Transverse colon (tissue), 4 donors: ENCODE measurements at regions not wholly inside any gene's neighbourhood (a gene's known extent, or its start where the extent isn't known, plus 50 kb on each side); places are given as distances from the start of the nearest gene placed in this dataset.

Experiments used
- DNase-seq: peaks from one replicate; pipeline ENCODE4 v3.0.0-alpha.2; 2019
- H3K27ac ChIP-seq, 4 donors: fragments of 200-600 bp; sonication (generic); 2 replicates each; pipeline ENCODE4 v1.5.1; 2016 to 2018; ENCODE audit warnings: inconsistent platforms in 4 of 4
- H3K27me3 ChIP-seq: fragments of 200-600 bp; sonication (generic); 2 replicates; pipeline ENCODE4 v1.5.1; 2017; ENCODE audit warnings: inconsistent platforms
- H3K36me3 ChIP-seq, 4 donors: fragments of 200-600 bp; sonication (generic); 2 replicates each; pipeline ENCODE4 v1.5.1; 2017 to 2019; ENCODE audit warnings: inconsistent platforms in 4 of 4
- H3K4me1 ChIP-seq, 4 donors: fragments of 200-600 bp; sonication (generic); 2 replicates each; pipeline ENCODE4 v1.5.1; 2017 to 2020; ENCODE audit warnings: inconsistent platforms in 4 of 4
- H3K4me3 ChIP-seq, 4 donors: fragments of 200-600 bp; sonication (generic); 1 replicate in 1 of 4; 2 replicates in 3 of 4; pipeline versions ENCODE4 v1.5.1 to v1.6.1; 2017 to 2019; ENCODE audit warnings: inconsistent platforms in 4 of 4
- H3K9me3 ChIP-seq, 2 donors: fragments of 200-600 bp; sonication (generic); 2 replicates each; pipeline ENCODE4 v1.5.1; 2017 to 2019; ENCODE audit warnings: inconsistent platforms in 2 of 2
- EP300 ChIP-seq: sonication (generic); formaldehyde crosslinking; IDR thresholded peaks from one replicate; pipeline ENCODE4 v1.6.1; 2017; ENCODE audit warnings: antibody characterized with exemption, low read depth
- POLR2A ChIP-seq: fragments of 450-650 bp; IDR thresholded peaks from one replicate; pipeline ENCODE4 v1.6.1; 2016; ENCODE audit warnings: antibody characterized with exemption, mild to moderate bottlenecking, moderate library complexity
- POLR2AphosphoS5 ChIP-seq, 3 donors: sonication (generic); formaldehyde crosslinking; IDR thresholded peaks; one replicate each; pipeline ENCODE4 v1.6.1; 2016; ENCODE audit warnings: antibody characterized with exemption in 3 of 3
- WGBS, 2 donors: methylation state at CpG; one replicate each; pipeline ENCODE4 v1.1.5; 2018; ENCODE audit warnings: low coverage in 1 of 2; 5-methylcytosine and 5-hydroxymethylcytosine counted together
- in situ Hi-C, 4 donors: fragments of 200-750 bp; cut with MboI; loops; one replicate each; pipeline versions ENCODE4 v1.15.0 to v1.15.1; 2017; ENCODE audit warnings: low sequenced_read_pairs in 3 of 4, low pct_ligation_motif_present in 1 of 4, low pct_unique_long_range_greater_than_20kb in 1 of 4
- intact Hi-C: fragments of 100-400 bp; cut with DNase I; formaldehyde crosslinking; loops from one replicate; pipeline ENCODE4 v1.15.1; 2023; ENCODE audit warnings: low total_unique reads
- TF ChIP-seq, protein P1 (sequence below), 5 experiments: fragments of 200-600 bp in 3 of 5; fragments of 450-650 bp in 2 of 5; sonication (generic) in 3 of 5; IDR thresholded peaks; 1 replicate in 2 of 5; 2 replicates in 3 of 5; pipeline ENCODE4 v1.5.1; 2016 to 2017; ENCODE audit warnings: antibody characterized with exemption in 5 of 5, inconsistent platforms in 3 of 5, mild to moderate bottlenecking in 2 of 5, moderate library complexity in 1 of 5

DNA sequence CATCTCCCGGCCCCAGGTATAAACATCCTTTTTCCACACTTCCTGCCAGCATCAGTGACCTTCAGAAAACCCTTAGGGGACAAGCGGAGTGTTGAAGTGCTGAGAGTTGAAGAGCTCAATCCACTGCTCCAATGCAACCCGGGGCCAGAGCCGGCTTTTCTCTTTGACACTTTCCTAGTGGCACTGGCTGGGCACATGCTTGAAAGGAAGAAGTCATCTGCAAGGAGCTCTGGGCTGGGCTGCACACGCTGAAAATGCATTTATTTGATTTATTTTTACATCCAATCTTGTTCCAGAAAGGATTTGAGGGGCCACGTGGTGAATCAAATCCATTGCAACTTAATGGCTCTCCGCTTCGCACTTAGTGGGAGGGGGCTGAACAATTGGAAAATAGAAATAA, 229.0 kb upstream of the DIO3 start:
- no peaks in the 10 kb centered on the region for H3K27me3 ChIP-seq
- in situ Hi-C loops: no loop called here
- DNase-seq: no peak
- no peak overlapping the region for H3K4me3 ChIP-seq
- TF ChIP-seq, protein P1, sequence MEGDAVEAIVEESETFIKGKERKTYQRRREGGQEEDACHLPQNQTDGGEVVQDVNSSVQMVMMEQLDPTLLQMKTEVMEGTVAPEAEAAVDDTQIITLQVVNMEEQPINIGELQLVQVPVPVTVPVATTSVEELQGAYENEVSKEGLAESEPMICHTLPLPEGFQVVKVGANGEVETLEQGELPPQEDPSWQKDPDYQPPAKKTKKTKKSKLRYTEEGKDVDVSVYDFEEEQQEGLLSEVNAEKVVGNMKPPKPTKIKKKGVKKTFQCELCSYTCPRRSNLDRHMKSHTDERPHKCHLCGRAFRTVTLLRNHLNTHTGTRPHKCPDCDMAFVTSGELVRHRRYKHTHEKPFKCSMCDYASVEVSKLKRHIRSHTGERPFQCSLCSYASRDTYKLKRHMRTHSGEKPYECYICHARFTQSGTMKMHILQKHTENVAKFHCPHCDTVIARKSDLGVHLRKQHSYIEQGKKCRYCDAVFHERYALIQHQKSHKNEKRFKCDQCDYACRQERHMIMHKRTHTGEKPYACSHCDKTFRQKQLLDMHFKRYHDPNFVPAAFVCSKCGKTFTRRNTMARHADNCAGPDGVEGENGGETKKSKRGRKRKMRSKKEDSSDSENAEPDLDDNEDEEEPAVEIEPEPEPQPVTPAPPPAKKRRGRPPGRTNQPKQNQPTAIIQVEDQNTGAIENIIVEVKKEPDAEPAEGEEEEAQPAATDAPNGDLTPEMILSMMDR (IDR thresholded peaks at IDR 0.05): no peak
- no peak for TF ChIP-seq EP300
- no peak for TF ChIP-seq POLR2AphosphoS5 (IDR thresholded peaks at IDR 0.05)
- TF ChIP-seq POLR2A: no peak
- H3K36me3 ChIP-seq: no peaks in the 10 kb centered on the region
- 83 to 88% methylated on average over 3 to 8 of the region's 8 CpGs for WGBS, 2 donors
- no peaks in the 10 kb centered on the region for H3K9me3 ChIP-seq
- intact Hi-C loops: no loop called here
- peaks cover 0 to 26% (median 7%) of the 10 kb centered on the region in 4 donors for H3K4me1 ChIP-seq
- H3K27ac ChIP-seq: no peak overlapping the region

DNA sequence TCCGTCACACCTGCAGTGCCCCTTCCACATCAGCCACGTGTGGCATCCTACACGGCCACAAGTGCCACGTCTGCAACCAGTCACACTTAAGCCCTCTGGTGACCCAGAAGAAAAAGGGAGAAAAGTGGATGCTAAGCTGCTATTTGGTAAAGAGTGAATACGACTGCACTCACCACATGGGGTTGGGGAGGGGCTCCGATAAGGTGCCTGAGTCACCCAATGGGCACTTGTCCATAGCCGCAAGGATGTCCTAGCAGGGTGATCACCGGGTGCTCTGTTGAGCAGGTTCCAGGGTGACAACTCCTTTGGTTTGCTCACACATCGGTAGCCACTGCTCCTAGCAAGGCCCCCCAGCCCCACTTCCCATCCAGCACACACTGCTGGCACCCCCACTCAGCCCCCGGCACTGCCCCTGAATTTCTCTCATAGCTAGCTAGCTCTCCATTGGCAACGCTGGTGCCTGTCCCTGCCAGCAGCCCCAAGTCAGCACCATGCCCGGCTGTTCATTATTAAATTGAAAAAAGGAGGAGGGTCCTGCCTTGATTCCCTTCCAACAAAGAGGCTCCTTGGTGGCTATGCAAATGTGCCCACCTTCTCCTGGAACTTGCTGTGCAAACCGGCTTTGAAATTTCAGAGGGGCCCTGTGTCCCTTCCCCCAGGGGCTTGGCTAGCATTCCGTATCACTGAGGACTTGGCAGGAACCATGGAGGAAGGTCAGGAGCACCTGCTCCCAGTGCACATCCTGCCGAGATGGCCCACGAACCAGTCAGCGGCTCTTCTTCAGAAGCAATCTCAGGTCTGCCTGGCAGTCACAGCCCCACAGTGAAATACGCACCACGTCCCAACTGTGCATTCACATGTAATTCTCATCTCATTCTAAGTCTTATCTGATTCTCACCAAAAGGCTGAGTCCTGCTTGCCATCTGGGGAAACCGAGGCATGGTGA, 227.7 kb upstream of the DIO3 start:
- no peaks in the 10 kb centered on the region for H3K27me3 ChIP-seq
- in situ Hi-C loops: no loop called here
- peaks cover 0 to 26% (median 7%) of the 10 kb centered on the region in 4 donors for H3K4me1 ChIP-seq
- H3K27ac ChIP-seq: no peak overlapping the region
- TF ChIP-seq EP300 (no peak), POLR2A (no peak), POLR2AphosphoS5 (IDR thresholded peaks at IDR 0.05) (no peak)
- TF ChIP-seq, protein P1 (IDR thresholded peaks at IDR 0.05): no peak
- intact Hi-C loops: no loop called here
- H3K4me3 ChIP-seq: no peak overlapping the region
- H3K9me3 ChIP-seq: no peaks in the 10 kb centered on the region
- WGBS, 2 donors: 89% methylated on average over 20 of the region's 20 CpGs; no CpG with 5 or more reads in 1 of the 2 donors
- H3K36me3 ChIP-seq: no peaks in the 10 kb centered on the region
- no peak for DNase-seq

DNA sequence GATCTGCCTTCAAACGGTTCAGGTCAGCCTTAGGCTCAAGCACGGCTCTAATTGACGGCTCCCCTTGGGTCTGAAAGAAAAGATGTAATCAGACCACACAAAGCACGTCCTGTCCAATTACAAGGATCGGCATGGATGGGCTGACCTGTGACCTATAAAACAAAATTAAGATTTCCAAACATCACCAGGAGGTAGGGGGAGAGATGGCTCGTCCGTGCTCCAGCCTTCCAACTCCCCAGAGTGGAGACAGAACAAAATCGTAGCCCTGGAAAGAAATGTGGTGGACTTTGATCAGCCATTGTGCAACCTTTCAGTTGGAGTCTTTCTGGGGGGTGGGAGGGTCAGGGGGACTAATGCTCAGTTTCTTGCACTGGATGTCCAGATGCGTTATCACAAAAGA, 226.6 kb upstream of the DIO3 start:
- H3K9me3 ChIP-seq: no peaks in the 10 kb centered on the region
- no peak overlapping the region for H3K4me3 ChIP-seq
- TF ChIP-seq EP300 (no peak), POLR2AphosphoS5 (IDR thresholded peaks at IDR 0.05) (no peak), POLR2A (no peak)
- TF ChIP-seq, protein P1 (IDR thresholded peaks at IDR 0.05): no peak
- H3K27me3 ChIP-seq: no peaks in the 10 kb centered on the region
- in situ Hi-C loops: no loop called here
- no peaks in the 10 kb centered on the region for H3K36me3 ChIP-seq
- intact Hi-C loops: no loop called here
- 83% methylated on average over 9 of the region's 9 CpGs; no CpG with 5 or more reads in 1 of the 2 donors for WGBS, 2 donors
- H3K27ac ChIP-seq: no peak overlapping the region
- DNase-seq: no peak
- H3K4me1 ChIP-seq: peaks cover 0 to 26% (median 7%) of the 10 kb centered on the region in 4 donors

DNA sequence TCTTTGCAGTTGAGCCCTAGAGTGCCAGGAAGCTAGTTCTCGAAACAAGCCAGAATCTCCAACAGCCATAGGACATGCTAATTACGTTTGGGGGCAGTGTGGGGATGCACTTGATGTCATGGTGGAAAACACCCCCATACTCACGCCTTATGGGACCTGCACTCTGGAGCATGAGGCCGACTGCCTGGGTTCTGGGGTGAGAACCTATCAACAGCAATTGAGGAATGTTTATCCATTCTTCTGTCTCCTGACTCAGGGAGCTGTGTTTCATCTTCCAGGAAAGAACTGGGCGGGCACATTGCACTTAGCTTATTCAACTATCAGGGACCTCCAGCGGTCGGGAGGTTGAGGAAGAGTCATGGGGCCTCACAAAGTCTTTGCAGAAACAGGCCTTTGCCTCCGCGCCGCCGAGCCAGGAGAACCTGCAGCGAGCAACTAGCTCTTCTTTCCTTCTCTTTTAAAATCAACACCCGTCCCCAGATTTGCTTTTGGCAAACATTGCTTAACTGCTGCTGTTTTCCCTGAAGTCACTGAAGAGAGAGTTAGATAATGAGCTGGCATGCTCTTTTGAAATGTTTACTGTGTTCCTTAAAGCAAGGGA, 226.1 kb upstream of the DIO3 start:
- H3K36me3 ChIP-seq: no peaks in the 10 kb centered on the region
- in situ Hi-C loops: no loop called here
- H3K27me3 ChIP-seq: no peaks in the 10 kb centered on the region
- intact Hi-C loops: no loop called here
- 78% methylated on average over 13 of the region's 13 CpGs; no CpG with 5 or more reads in 1 of the 2 donors for WGBS, 2 donors
- H3K4me1 ChIP-seq: peaks cover 0 to 26% (median 7%) of the 10 kb centered on the region in 4 donors
- DNase-seq: no peak
- no peaks in the 10 kb centered on the region for H3K9me3 ChIP-seq
- H3K27ac ChIP-seq: peak overlapping the region in 2 of 4 donors; percentile 6 to 8
- H3K4me3 ChIP-seq: no peak overlapping the region
- TF ChIP-seq EP300: no peak
- TF ChIP-seq, protein P1 (IDR thresholded peaks at IDR 0.05): no peak
- no peak for TF ChIP-seq POLR2A
- no peak for TF ChIP-seq POLR2AphosphoS5 (IDR thresholded peaks at IDR 0.05)
